Karpas-422 (cell line): ENCODE measurements at regions not wholly inside any gene's neighbourhood (a gene's known extent, or its start where the extent isn't known, plus 50 kb on each side); places are given as distances from the start of the nearest gene placed in this dataset.

Experiments
- DNase-seq: peaks from one replicate; pipeline ENCODE4 v3.0.0-alpha.2; 2015
- H2AFZ ChIP-seq: fragments of 200-600 bp; sonication (generic); 2 replicates; pipeline ENCODE4 v1.6.1; 2014; ENCODE audit warnings: antibody characterized with exemption, low read length, mixed read lengths
- H3K27ac ChIP-seq: fragments of 200-600 bp; sonication (generic); 2 replicates; pipeline ENCODE4 v1.5.1; 2014; ENCODE audit warnings: mild to moderate bottlenecking, low read length, moderate library complexity
- H3K27me3 ChIP-seq: fragments of 200-600 bp; sonication (generic); 2 replicates; pipeline ENCODE4 v1.6.1; 2014; ENCODE audit warnings: low read length, mixed read lengths
- H3K36me3 ChIP-seq: fragments of 200-600 bp; sonication (generic); 2 replicates; pipeline ENCODE4 v1.6.1; 2014; ENCODE audit warnings: low read length, mixed read lengths; ENCODE audit not compliant: insufficient read depth
- H3K4me1 ChIP-seq: fragments of 200-600 bp; sonication (generic); 2 replicates; pipeline ENCODE4 v1.6.1; 2014; ENCODE audit warnings: mild to moderate bottlenecking, low read length, mixed read lengths
- H3K4me2 ChIP-seq: fragments of 200-600 bp; sonication (generic); 2 replicates; pipeline ENCODE4 v1.6.1; 2014; ENCODE audit warnings: low read length, low read depth, mild to moderate bottlenecking; ENCODE audit not compliant: poor library complexity, severe bottlenecking
- H3K4me3 ChIP-seq: fragments of 200-600 bp; sonication (generic); 2 replicates; pipeline ENCODE4 v1.5.1; 2014; ENCODE audit warnings: mild to moderate bottlenecking, antibody characterized with exemption, low read length, mixed read lengths
- H3K79me2 ChIP-seq: fragments of 200-600 bp; sonication (generic); 2 replicates; pipeline ENCODE4 v1.6.1; 2014; ENCODE audit warnings: mild to moderate bottlenecking, low read length, mixed read lengths
- H3K9ac ChIP-seq: fragments of 200-600 bp; sonication (generic); 2 replicates; pipeline ENCODE4 v1.6.0; 2014; ENCODE audit warnings: low read length
- H3K9me2 ChIP-seq: fragments of 200-600 bp; sonication (generic), shearing (Covaris generic); replicated peaks from 2 replicates; pipeline ENCODE4 v1.6.0; 2014; ENCODE audit warnings: mild to moderate bottlenecking, low read length, moderate library complexity; ENCODE audit not compliant: insufficient read depth
- H3K9me3 ChIP-seq: fragments of 300-700, 200-600 bp; sonication (generic); 2 replicates; pipeline ENCODE4 v1.6.1; 2014; ENCODE audit warnings: low read length, mixed read lengths
- H4K20me1 ChIP-seq: fragments of 200-600 bp; sonication (generic); 2 replicates; pipeline ENCODE4 v1.6.1; 2014; ENCODE audit warnings: mild to moderate bottlenecking, antibody characterized with exemption, low read length, low read depth; ENCODE audit not compliant: insufficient read depth

- no peaks in the 10 kb centered on the region for H3K79me2 ChIP-seq
- H3K4me2 ChIP-seq = no peak overlapping the region
- DNase-seq = no peak
- H3K9me3 ChIP-seq = no peaks in the 10 kb centered on the region
- no peaks in the 10 kb centered on the region for H3K27me3 ChIP-seq
- H2AFZ ChIP-seq = no peak overlapping the region
- H3K27ac ChIP-seq = no peak overlapping the region
- no peak overlapping the region for H3K4me3 ChIP-seq
- H3K36me3 ChIP-seq = no peaks in the 10 kb centered on the region
- H3K9ac ChIP-seq = no peak overlapping the region
- no peaks in the 10 kb centered on the region for H3K4me1 ChIP-seq
- no peaks in the 10 kb centered on the region for H4K20me1 ChIP-seq
- H3K9me2 ChIP-seq = no peaks in the 10 kb centered on the region
Measured at GRCh38 chr7:22611758-22612079, 111.7 kb upstream of the STEAP1B start.

GRCh38 chr7:22610951-22611757 lies 111.2 kb upstream of the STEAP1B start:
- Histone ChIP-seq H3K9ac (no peak overlapping the region), H3K36me3 (no peaks in the 10 kb centered on the region), H4K20me1 (no peaks in the 10 kb centered on the region), H3K9me2 (no peaks in the 10 kb centered on the region), H3K9me3 (no peaks in the 10 kb centered on the region), H3K27me3 (no peaks in the 10 kb centered on the region), H3K4me2 (no peak overlapping the region), H3K4me1 (no peaks in the 10 kb centered on the region), H3K4me3 (no peak overlapping the region), H3K27ac (no peak overlapping the region), H2AFZ (no peak overlapping the region), H3K79me2 (no peaks in the 10 kb centered on the region)
- no peak for DNase-seq

GRCh38 chr7:22610263-22610662 lies 110.3 kb upstream of the STEAP1B start:
- H3K4me2 ChIP-seq = no peak overlapping the region
- no peak overlapping the region for H3K4me3 ChIP-seq

GRCh38 chr7:22607180-22607579 lies 107.2 kb upstream of the STEAP1B start:
- Histone ChIP-seq H3K27me3 (no peaks in the 10 kb centered on the region), H2AFZ (no peak overlapping the region), H3K4me2 (no peak overlapping the region), H3K36me3 (no peaks in the 10 kb centered on the region), H4K20me1 (no peaks in the 10 kb centered on the region), H3K27ac (no peak overlapping the region), H3K9me2 (no peaks in the 10 kb centered on the region), H3K9me3 (no peaks in the 10 kb centered on the region), H3K9ac (no peak overlapping the region), H3K79me2 (no peaks in the 10 kb centered on the region), H3K4me3 (no peak overlapping the region), H3K4me1 (no peaks in the 10 kb centered on the region)
- no peak for DNase-seq

More at GRCh38 chr7:22610263-22610662, 110.3 kb upstream of the STEAP1B start:
- Histone ChIP-seq H3K4me1 (no peaks in the 10 kb centered on the region), H3K9me3 (no peaks in the 10 kb centered on the region), H3K36me3 (no peaks in the 10 kb centered on the region), H3K9ac (no peak overlapping the region), H4K20me1 (no peaks in the 10 kb centered on the region), H3K79me2 (no peaks in the 10 kb centered on the region), H2AFZ (no peak overlapping the region), H3K9me2 (no peaks in the 10 kb centered on the region), H3K27me3 (no peaks in the 10 kb centered on the region), H3K27ac (no peak overlapping the region)
- DNase-seq = no peak

- Histone ChIP-seq H4K20me1 (no peaks in the 10 kb centered on the region), H3K27me3 (no peaks in the 10 kb centered on the region), H3K36me3 (no peaks in the 10 kb centered on the region), H3K9me3 (no peaks in the 10 kb centered on the region), H3K79me2 (no peaks in the 10 kb centered on the region), H3K27ac (no peak overlapping the region), H3K9ac (no peak overlapping the region), H3K9me2 (no peaks in the 10 kb centered on the region), H3K4me1 (no peaks in the 10 kb centered on the region), H3K4me3 (no peak overlapping the region), H3K4me2 (no peak overlapping the region), H2AFZ (no peak overlapping the region)
- DNase-seq = no peak
Measured at GRCh38 chr7:22604246-22604645, 104.3 kb upstream of the STEAP1B start.

GRCh38 chr7:22601812-22602565 lies 102.0 kb upstream of the STEAP1B start:
- no peak overlapping the region for H3K4me2 ChIP-seq

GRCh38 chr7:22601408-22601807 lies 101.4 kb upstream of the STEAP1B start:
- Histone ChIP-seq H3K36me3 (no peaks in the 10 kb centered on the region), H3K4me1 (peaks cover 8% of the 10 kb centered on the region), H3K4me3 (no peak overlapping the region), H3K27me3 (no peaks in the 10 kb centered on the region), H3K9ac (no peak overlapping the region), H2AFZ (no peak overlapping the region), H3K79me2 (no peaks in the 10 kb centered on the region), H3K9me3 (no peaks in the 10 kb centered on the region), H3K9me2 (no peaks in the 10 kb centered on the region), H3K4me2 (no peak overlapping the region), H3K27ac (no peak overlapping the region), H4K20me1 (no peaks in the 10 kb centered on the region)
- no peak for DNase-seq

More at GRCh38 chr7:22601812-22602565, 102.0 kb upstream of the STEAP1B start:
- Histone ChIP-seq H3K9ac (no peak overlapping the region), H3K4me3 (no peak overlapping the region), H3K27me3 (no peaks in the 10 kb centered on the region), H3K36me3 (no peaks in the 10 kb centered on the region), H4K20me1 (no peaks in the 10 kb centered on the region), H3K9me2 (no peaks in the 10 kb centered on the region), H3K79me2 (no peaks in the 10 kb centered on the region), H3K9me3 (no peaks in the 10 kb centered on the region), H3K4me1 (peaks cover 4% of the 10 kb centered on the region), H2AFZ (no peak overlapping the region), H3K27ac (no peak overlapping the region)
- no peak for DNase-seq

- Histone ChIP-seq H3K9me2 (no peaks in the 10 kb centered on the region), H3K36me3 (no peaks in the 10 kb centered on the region), H4K20me1 (no peaks in the 10 kb centered on the region), H3K27ac (no peak overlapping the region), H3K9ac (no peak overlapping the region), H3K4me2 (no peak overlapping the region), H3K9me3 (no peaks in the 10 kb centered on the region), H3K79me2 (no peaks in the 10 kb centered on the region), H2AFZ (no peak overlapping the region), H3K4me3 (no peak overlapping the region), H3K4me1 (peaks cover 8% of the 10 kb centered on the region), H3K27me3 (no peaks in the 10 kb centered on the region)
- no peak for DNase-seq
Measured at GRCh38 chr7:22601003-22601402, 101.0 kb upstream of the STEAP1B start.
